Fibroblast of upper back skin (primary cell): ENCODE measurements at regions not wholly inside any gene's neighbourhood (a gene's known extent, or its start where the extent isn't known, plus 50 kb on each side); places are given as distances from the start of the nearest gene placed in this dataset.
"Not testable (repeated sequence)": the region's sequence is repeated elsewhere in the genome, so short reads cannot be mapped to it uniquely, and the experiment has no call there.

Experiments used
- DNase-seq: peaks from one replicate; pipeline ENCODE4 v3.0.0-alpha.2; 2013

DNA sequence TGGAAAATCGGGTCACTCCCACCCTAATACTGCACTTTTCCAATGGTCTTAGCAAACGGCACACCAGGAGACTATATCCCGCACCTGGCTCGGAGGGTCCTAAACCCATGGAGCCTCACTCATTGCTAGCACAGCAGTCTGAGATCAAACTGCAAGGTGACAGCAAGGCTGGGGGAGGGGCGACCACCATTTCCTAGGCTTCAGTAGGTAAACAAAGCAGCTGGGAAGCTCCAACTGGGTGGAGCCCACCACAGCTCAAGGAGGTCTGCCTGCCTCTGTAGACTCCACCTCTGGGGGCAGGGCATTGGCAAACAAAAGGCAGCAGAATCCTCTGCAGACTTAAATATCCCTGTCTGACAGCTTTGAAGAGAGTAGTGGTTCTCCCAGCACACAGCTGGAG lies 109.0 kb upstream of the DEFB108B start:
- not testable (repeated sequence) for DNase-seq

GRCh38 chr11:71730748-71731147 lies 102.3 kb upstream of the DEFB108B start:
- DNase-seq = not testable (repeated sequence)

GRCh38 chr11:71734368-71734767 lies 98.6 kb upstream of the DEFB108B start:
- DNase-seq = not testable (repeated sequence)

- not testable (repeated sequence) for DNase-seq
Observed at GRCh38 chr11:71738317-71738716, 94.7 kb upstream of the DEFB108B start.

GRCh38 chr11:71743385-71743784 lies 89.6 kb upstream of the DEFB108B start:
- DNase-seq = not testable (repeated sequence)

DNA sequence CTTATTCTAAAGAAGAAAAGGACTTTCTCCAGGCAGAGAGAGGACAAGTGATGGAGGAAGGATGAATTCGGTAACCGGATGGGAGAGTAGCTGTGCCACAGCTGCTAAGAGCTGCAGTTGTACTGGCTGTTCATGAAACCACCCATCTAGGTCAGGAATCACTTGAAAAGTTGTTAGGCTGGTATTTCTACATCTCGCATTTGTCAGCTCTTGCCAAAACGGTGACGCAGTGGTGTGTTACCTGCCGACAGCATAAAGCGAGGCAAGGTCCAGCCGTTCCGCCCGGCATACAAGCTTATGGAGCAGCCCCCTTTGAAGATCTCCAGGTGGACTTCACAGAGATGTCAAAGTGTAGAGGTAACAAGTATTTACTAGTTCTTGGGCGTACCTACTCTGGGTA lies 87.3 kb upstream of the DEFB108B start:
- DNase-seq = not testable (repeated sequence)

GRCh38 chr11:71746263-71746662 lies 86.7 kb upstream of the DEFB108B start:
- DNase-seq = not testable (repeated sequence)

GRCh38 chr11:71748965-71749620 lies 83.9 kb upstream of the DEFB108B start:
- peak; percentile 0 for DNase-seq

GRCh38 chr11:71750908-71751307 lies 82.1 kb upstream of the DEFB108B start:
- not testable (repeated sequence) for DNase-seq

DNA sequence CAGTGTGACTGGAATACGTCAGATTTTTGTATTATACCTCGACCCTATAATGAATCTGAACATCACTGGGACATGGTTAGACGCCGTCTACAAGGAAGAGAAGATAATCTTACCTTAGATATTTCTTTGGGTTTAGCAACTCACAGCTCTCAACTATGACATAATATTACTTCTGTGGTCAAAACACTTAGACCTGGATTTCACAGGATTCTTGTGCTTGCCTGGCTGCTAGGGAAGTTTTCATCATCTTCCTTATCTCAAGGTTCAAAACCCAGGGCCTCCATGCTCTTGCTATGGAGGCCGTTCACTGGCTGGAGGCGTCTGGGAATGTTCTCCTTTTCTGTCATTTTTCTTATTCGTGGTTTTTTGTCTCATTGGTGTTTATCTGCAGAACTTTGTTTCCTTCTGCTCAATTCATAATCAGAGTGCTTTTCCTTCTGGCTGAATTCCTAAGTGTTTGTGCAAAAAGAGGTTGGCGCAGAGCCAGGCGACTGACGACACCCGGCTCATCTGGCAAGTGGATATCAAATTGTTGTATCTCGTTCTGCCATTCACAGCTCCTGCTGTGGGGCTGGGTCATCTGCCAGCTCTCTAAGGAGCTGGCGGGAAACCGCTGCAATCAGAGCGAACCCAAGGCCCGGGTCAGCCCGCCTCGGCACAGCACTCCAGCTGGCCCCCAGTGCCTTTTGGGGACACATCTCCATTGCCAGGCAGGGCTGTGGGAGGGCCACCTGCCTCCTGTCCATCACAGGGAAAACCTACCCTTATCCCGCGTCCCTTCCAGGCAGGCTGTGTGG lies 68.1 kb upstream of the DEFB108B start:
- DNase-seq = not testable (repeated sequence)

- not testable (repeated sequence) for DNase-seq
Observed at GRCh38 chr11:71767016-71767415, 66.0 kb upstream of the DEFB108B start.

DNA sequence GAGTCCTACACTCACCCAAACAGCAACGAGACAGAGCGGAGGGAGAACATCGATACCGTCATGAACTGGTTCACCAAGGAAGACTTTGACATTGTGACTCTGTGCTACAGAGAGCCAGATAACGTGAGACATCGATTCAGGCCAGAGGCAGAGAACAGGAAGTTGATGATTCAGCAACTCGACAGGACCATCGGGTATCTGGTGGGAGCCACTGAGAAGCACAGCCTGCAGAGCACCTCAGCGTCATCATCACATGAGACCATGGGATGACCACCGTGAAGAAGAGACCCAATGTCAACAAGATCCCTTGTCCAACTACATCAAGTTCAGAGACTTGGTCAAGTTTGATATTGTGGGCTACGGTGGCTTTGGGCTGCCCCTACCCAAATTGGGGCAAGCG lies 60.8 kb upstream of the DEFB108B start:
- DNase-seq = not testable (repeated sequence)

DNA sequence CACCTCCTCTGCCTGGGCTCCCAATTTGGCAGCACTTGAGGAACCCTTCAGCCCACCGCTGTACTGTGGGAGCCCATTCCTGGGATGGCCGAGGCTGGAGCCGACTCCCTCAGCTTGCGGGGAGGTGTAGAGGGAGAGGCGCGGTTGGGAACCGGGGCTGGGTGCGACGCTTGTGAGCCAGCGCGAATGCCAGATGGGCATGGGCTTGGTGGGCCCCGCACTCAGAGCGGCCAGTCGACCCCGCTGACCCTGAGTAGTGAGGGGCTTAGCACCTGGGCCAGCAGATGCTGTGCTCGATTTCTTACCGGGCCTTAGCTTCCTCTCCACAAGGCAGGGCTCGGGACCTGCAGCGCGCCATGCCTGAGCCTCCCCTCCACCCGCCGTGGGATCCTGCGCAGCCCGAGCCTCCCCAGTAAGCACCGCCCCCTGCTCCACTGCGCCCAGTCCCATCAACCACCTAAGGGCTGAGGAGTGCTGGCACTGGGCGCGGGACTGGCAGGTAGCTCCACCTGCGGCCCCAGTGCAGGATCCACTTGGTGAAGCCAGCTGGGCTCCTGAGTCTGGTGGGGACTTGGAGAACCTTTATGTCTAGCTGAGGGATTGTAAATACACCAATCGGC lies 58.3 kb upstream of the DEFB108B start:
- no peak for DNase-seq

DNA sequence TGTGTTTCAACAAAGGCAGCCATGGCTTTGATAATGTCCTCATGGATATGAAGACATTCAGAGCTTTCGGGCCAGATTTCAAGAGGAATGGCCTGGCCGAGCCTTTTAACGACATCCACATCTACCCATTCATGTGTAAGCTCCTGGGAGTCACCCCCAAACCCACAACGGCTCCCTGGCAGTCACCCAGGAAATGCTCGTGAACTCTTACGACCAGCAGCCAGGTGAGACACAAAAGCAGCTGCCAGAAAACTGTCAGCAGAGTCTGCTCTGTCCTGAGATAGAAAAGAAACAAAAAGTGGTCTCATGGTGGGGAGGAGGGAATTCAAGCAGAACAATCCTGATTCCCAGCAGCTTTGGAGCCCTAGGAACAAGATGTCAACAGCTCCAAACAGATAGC lies 52.9 kb upstream of the DEFB108B start:
- not testable (repeated sequence) for DNase-seq

- DNase-seq = not testable (repeated sequence)
Observed at GRCh38 chr11:71780771-71781170, 52.2 kb upstream of the DEFB108B start.

- DNase-seq = not testable (repeated sequence)
Observed at GRCh38 chr11:71781491-71781890, 51.5 kb upstream of the DEFB108B start.

DNA sequence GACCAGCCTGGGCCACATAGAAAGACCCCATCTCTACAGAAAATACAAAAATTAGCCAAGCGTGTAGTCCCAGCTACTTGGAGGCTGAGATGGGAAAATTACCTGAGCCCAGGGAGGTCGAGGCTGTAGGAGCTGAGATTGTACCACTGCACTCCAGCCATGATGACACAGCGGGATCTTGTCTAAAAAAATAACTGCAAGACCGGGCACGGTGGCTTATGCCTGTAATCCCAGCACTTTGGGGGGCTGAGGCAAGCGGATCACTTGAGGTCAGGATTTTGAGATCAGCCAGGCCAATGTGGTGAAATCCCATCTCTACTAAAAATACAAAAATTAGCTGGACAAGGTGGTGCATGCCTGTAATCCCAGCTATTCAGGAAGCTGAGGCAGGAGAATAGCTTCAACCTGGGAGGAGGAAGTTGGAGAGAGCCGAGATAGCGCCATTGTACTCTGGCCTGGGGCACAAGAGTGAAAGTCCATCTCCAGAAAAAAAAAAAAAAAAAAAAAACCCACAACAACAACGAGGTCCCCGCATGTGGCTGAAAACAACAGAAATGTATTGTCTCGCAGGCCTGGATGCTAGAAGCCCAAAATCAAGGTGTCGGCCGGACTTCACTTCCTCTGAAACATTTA lies 50.7 kb upstream of the DEFB108B start:
- DNase-seq = not testable (repeated sequence)

GRCh38 chr11:71783191-71783590 lies 49.8 kb upstream of the DEFB108B start:
- peak; percentile 64 for DNase-seq
